IMR-90 (cell line): ENCODE measurements at regions not wholly inside any gene's neighbourhood (a gene's known extent, or its start where the extent isn't known, plus 50 kb on each side); places are given as distances from the start of the nearest gene placed in this dataset.
A peak's percentile ranks its signal among the peaks of the same experiment; 100 is the strongest.

Source experiments
- ATAC-seq: fragments of 200-7000 bp; cut with Tn5 transposase; 2 replicates; pipeline ENCODE4 v1.9.1; 2020; ENCODE audit warnings: low read depth, mild to moderate bottlenecking, moderate library complexity
- BruUV-seq: library from RNA; stranded (reverse); fragments of 400-500 nt; replicated peaks from 2 replicates; lab custom pipeline; 2021; lab: Mats Ljungman, UMichigan
- CTCF ChIA-PET: fragments of 300-600 bp; formaldehyde crosslinking; extraction: SDS; loops from one replicate; lab custom pipeline; 2021; ENCODE audit warnings: antibody characterized with exemption; lab: Yijun Ruan, JAX
- POLR2A ChIA-PET: fragments of 300-600 bp; sonication (Branson Sonifier 250); formaldehyde crosslinking; loops from one replicate; lab custom pipeline; 2022; ENCODE audit warnings: antibody characterized with exemption; ENCODE audit not compliant: unreplicated experiment; lab: Charles Lee
- DNase-seq: peaks from one replicate; pipeline ENCODE4 v3.0.0; 2013
- H2AFZ ChIP-seq: replicated peaks from 2 replicates; pipeline ENCODE3; 2013; ENCODE audit warnings: low read length, mild to moderate bottlenecking; ENCODE audit not compliant: poor library complexity
- H2AK5ac ChIP-seq: 2 replicates; pipeline ENCODE4 v1.6.1; 2013; ENCODE audit warnings: low read depth, low read length, inconsistent platforms
- H2AK9ac ChIP-seq: replicated peaks from 2 replicates; pipeline ENCODE3; 2013; ENCODE audit warnings: mild to moderate bottlenecking, low read depth, low read length, moderate library complexity; ENCODE audit not compliant: poor library complexity
- H2BK120ac ChIP-seq: 2 replicates; pipeline ENCODE4 v1.6.1; 2013; ENCODE audit warnings: low read depth, low read length, inconsistent platforms
- H2BK15ac ChIP-seq: 3 replicates; pipeline ENCODE4 v1.6.1; 2013; ENCODE audit warnings: low read depth, low read length, inconsistent platforms
- H2BK20ac ChIP-seq: 2 replicates; pipeline ENCODE4 v1.6.1; 2013; ENCODE audit warnings: low read depth, mild to moderate bottlenecking, inconsistent platforms, low read length, moderate library complexity
- H2BK5ac ChIP-seq: 2 replicates; pipeline ENCODE4 v1.6.1; 2013; ENCODE audit warnings: mild to moderate bottlenecking, low read depth, low read length, inconsistent platforms; ENCODE audit not compliant: poor library complexity, severe bottlenecking
- H3K14ac ChIP-seq: replicated peaks from 2 replicates; pipeline ENCODE4 v1.6.1; 2013; ENCODE audit warnings: low read depth, low read length, inconsistent platforms
- H3K18ac ChIP-seq: 2 replicates; pipeline ENCODE4 v1.6.1; 2013; ENCODE audit warnings: low read depth, low read length, control low read depth
- H3K23ac ChIP-seq: 2 replicates; pipeline ENCODE4 v1.6.1; 2013; ENCODE audit warnings: low read depth, low read length, inconsistent platforms
- H3K27ac ChIP-seq: 2 replicates; pipeline ENCODE4 v1.5.1; 2013; ENCODE audit warnings: mild to moderate bottlenecking, control low read depth, low read length; ENCODE audit not compliant: insufficient read depth
- H3K27me3 ChIP-seq: 2 replicates; pipeline ENCODE4 v1.6.1; 2013; ENCODE audit warnings: low read length; ENCODE audit not compliant: control insufficient read depth, insufficient read depth
- H3K36me3 ChIP-seq: 2 replicates; pipeline ENCODE4 v1.6.1; 2013; ENCODE audit warnings: low read length, mixed read lengths; ENCODE audit not compliant: control insufficient read depth, insufficient read depth
- H3K4ac ChIP-seq: 2 replicates; pipeline ENCODE4 v1.6.1; 2013; ENCODE audit warnings: low read depth, low read length, inconsistent platforms
- H3K4me1 ChIP-seq: 2 replicates; pipeline ENCODE4 v1.6.1; 2013; ENCODE audit warnings: low read length, mixed read lengths; ENCODE audit not compliant: control insufficient read depth, insufficient read depth
- H3K4me2 ChIP-seq: 2 replicates; pipeline ENCODE4 v1.6.1; 2013; ENCODE audit warnings: low read depth, mild to moderate bottlenecking, control low read depth, low read length, moderate library complexity
- H3K4me3 ChIP-seq: 2 replicates; pipeline ENCODE4 v1.5.1; 2013; ENCODE audit warnings: low read depth, mild to moderate bottlenecking, control low read depth, low read length, moderate library complexity; ENCODE audit not compliant: insufficient read depth
- H3K56ac ChIP-seq: 2 replicates; pipeline ENCODE4 v1.6.1; 2013; ENCODE audit warnings: low read length, inconsistent platforms; ENCODE audit not compliant: insufficient read depth; ENCODE audit errors: extremely low read depth
- H3K79me1 ChIP-seq, 2 experiments: 2 replicates each; pipeline ENCODE4 v1.6.1; 2013; ENCODE audit warnings: low read length in 2 of 2, inconsistent platforms in 1 of 2, low read depth in 1 of 2
- H3K9ac ChIP-seq: 2 replicates; pipeline ENCODE4 v1.6.1; 2013; ENCODE audit warnings: low read depth, low read length, control low read depth
- H3K9me1 ChIP-seq: 2 replicates; pipeline ENCODE4 v1.6.1; 2013; ENCODE audit warnings: low read length, inconsistent platforms; ENCODE audit not compliant: insufficient read depth
- H3K9me3 ChIP-seq: 2 replicates; pipeline ENCODE4 v1.6.1; 2013; ENCODE audit warnings: low read length; ENCODE audit not compliant: control insufficient read depth, insufficient read depth
- H4K20me1 ChIP-seq: 2 replicates; pipeline ENCODE4 v1.6.1; 2013; ENCODE audit warnings: low read length, inconsistent platforms; ENCODE audit not compliant: insufficient read depth
- H4K5ac ChIP-seq: 2 replicates; pipeline ENCODE4 v1.6.1; 2013; ENCODE audit warnings: mild to moderate bottlenecking, low read depth, low read length, control low read depth
- H4K8ac ChIP-seq, 2 experiments: 2 replicates each; pipeline ENCODE4 v1.6.1; 2013; ENCODE audit warnings: low read depth in 2 of 2, low read length in 2 of 2, control low read depth in 1 of 2, inconsistent platforms in 1 of 2
- H4K91ac ChIP-seq: 2 replicates; pipeline ENCODE4 v1.6.1; 2013; ENCODE audit warnings: low read depth, low read length, inconsistent platforms; ENCODE audit not compliant: insufficient read depth
- BHLHE40 ChIP-seq: fragments of 150-350 bp; IDR thresholded peaks from 2 replicates; pipeline ENCODE4 v1.6.1; 2016; ENCODE audit warnings: mild to moderate bottlenecking, low read depth, low read length
- CEBPB ChIP-seq: IDR thresholded peaks from 2 replicates; pipeline ENCODE4 v1.6.1; 2012; ENCODE audit warnings: low read depth, low read length, improper control_type of control experiment
- FOS ChIP-seq: fragments of 150-350 bp; IDR thresholded peaks from 2 replicates; pipeline ENCODE4 v1.6.1; 2016; ENCODE audit warnings: low read depth, low read length
- MAFK ChIP-seq: IDR thresholded peaks from 2 replicates; pipeline ENCODE4 v1.6.1; 2012; ENCODE audit warnings: low read depth, low read length, improper control_type of control experiment
- MAZ ChIP-seq: IDR thresholded peaks from 2 replicates; pipeline ENCODE4 v1.6.1; 2012; ENCODE audit warnings: low read depth, mild to moderate bottlenecking, low read length, improper control_type of control experiment, moderate library complexity, borderline replicate concordance
- MXI1 ChIP-seq: IDR thresholded peaks from 2 replicates; pipeline ENCODE4 v1.6.1; 2012; ENCODE audit warnings: low read depth, mild to moderate bottlenecking, low read length, moderate library complexity, borderline replicate concordance
- NFE2L2 ChIP-seq: fragments of 150-350 bp; IDR thresholded peaks from 2 replicates; pipeline ENCODE4 v1.6.1; 2016; ENCODE audit warnings: low read depth, mild to moderate bottlenecking, low read length
- POLR2A ChIP-seq: IDR thresholded peaks from 2 replicates; pipeline ENCODE4 v1.6.1; 2012; ENCODE audit warnings: mild to moderate bottlenecking, low read depth, low read length
- RAD21 ChIP-seq: IDR thresholded peaks from 2 replicates; pipeline ENCODE4 v1.6.1; 2012; ENCODE audit warnings: low read length, improper control_type of control experiment
- RCOR1 ChIP-seq: IDR thresholded peaks from 2 replicates; pipeline ENCODE4 v1.6.1; 2012; ENCODE audit warnings: mild to moderate bottlenecking, low read length, improper control_type of control experiment; ENCODE audit not compliant: insufficient replicate concordance
- RFX5 ChIP-seq: IDR thresholded peaks from 2 replicates; pipeline ENCODE4 v1.8.0; 2012; ENCODE audit warnings: low read depth, mild to moderate bottlenecking, low read length, moderate library complexity
- SMC3 ChIP-seq: fragments of 150-350 bp; IDR thresholded peaks from 2 replicates; pipeline ENCODE4 v1.6.1; 2016; ENCODE audit warnings: low read depth, mild to moderate bottlenecking, antibody characterized with exemption, low read length, moderate library complexity
- WGBS, 2 experiments: methylation state at CpG; one replicate each; pipeline versions ENCODE4 v1.1.5 to v1.1.7; 2013; ENCODE audit warnings: missing lambda C conversion rate in 2 of 2; ENCODE audit not compliant: insufficient read length in 1 of 2; ENCODE audit errors: extremely low coverage in 2 of 2; 5-methylcytosine and 5-hydroxymethylcytosine counted together
- dilution Hi-C: fragments of 300-500 bp; cut with HindIII; formaldehyde crosslinking; loops from one replicate; pipeline ENCODE4 v1.14.3; 2018; ENCODE audit warnings: low sequenced_read_pairs; ENCODE audit not compliant: unreplicated experiment
- in situ Hi-C: fragments of 300-500 bp; cut with MboI; formaldehyde crosslinking; loops from 3 replicates; pipeline ENCODE4 v1.14.3; 2019; ENCODE audit warnings: low sequenced_read_pairs, inconsistent platforms, mixed read lengths
- intact Hi-C: fragments of 100-400 bp; cut with micrococcal nuclease; formaldehyde crosslinking; loops from 2 replicates; pipeline ENCODE4 v1.10.0; 2022
- TF ChIP-seq, protein P1 (sequence below): fragments of 150-350 bp; IDR thresholded peaks from 2 replicates; pipeline ENCODE4 v1.6.1; 2017; ENCODE audit warnings: mild to moderate bottlenecking, antibody characterized with exemption, low read length, low read depth
- TF ChIP-seq, protein P2 (sequence below): fragments of 150-350 bp; IDR thresholded peaks from 2 replicates; pipeline ENCODE4 v1.6.1; 2016; ENCODE audit warnings: low read depth, mild to moderate bottlenecking, low read length, moderate library complexity, borderline replicate concordance
- TF ChIP-seq, protein P3 (sequence below): conservative IDR thresholded peaks from 2 replicates; pipeline ENCODE4 v1.5.1; 2012; ENCODE audit warnings: mild to moderate bottlenecking, low read depth, low read length, improper control_type of control experiment

GRCh38 chr6:140078561-140079125 is 704.2 kb upstream of the CITED2 start:
- in situ Hi-C loops = no loop called here

More at GRCh38 chr6:140078561-140079125, 704.2 kb upstream of the CITED2 start:
- dilution Hi-C loops = no loop called here
- H2BK20ac ChIP-seq = peak overlapping the region; percentile 52; the same call in 1 of the 2 replicates
- peak overlapping the region; percentile 51 for H3K4me2 ChIP-seq
- H2AK9ac ChIP-seq = no peak overlapping the region
- TF ChIP-seq, protein P1, sequence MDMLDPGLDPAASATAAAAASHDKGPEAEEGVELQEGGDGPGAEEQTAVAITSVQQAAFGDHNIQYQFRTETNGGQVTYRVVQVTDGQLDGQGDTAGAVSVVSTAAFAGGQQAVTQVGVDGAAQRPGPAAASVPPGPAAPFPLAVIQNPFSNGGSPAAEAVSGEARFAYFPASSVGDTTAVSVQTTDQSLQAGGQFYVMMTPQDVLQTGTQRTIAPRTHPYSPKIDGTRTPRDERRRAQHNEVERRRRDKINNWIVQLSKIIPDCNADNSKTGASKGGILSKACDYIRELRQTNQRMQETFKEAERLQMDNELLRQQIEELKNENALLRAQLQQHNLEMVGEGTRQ = no peak
- no peak for TF ChIP-seq POLR2A
- TF ChIP-seq, protein P2, sequence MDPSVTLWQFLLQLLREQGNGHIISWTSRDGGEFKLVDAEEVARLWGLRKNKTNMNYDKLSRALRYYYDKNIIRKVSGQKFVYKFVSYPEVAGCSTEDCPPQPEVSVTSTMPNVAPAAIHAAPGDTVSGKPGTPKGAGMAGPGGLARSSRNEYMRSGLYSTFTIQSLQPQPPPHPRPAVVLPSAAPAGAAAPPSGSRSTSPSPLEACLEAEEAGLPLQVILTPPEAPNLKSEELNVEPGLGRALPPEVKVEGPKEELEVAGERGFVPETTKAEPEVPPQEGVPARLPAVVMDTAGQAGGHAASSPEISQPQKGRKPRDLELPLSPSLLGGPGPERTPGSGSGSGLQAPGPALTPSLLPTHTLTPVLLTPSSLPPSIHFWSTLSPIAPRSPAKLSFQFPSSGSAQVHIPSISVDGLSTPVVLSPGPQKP = no peak
- no peak for TF ChIP-seq RCOR1
- TF ChIP-seq CEBPB = no peak
- TF ChIP-seq MAZ = no peak
- TF ChIP-seq BHLHE40 = no peak
- TF ChIP-seq RFX5 = no peak
- no peak for TF ChIP-seq FOS
- no peak for TF ChIP-seq MXI1
- TF ChIP-seq NFE2L2 = no peak
- TF ChIP-seq, protein P3, sequence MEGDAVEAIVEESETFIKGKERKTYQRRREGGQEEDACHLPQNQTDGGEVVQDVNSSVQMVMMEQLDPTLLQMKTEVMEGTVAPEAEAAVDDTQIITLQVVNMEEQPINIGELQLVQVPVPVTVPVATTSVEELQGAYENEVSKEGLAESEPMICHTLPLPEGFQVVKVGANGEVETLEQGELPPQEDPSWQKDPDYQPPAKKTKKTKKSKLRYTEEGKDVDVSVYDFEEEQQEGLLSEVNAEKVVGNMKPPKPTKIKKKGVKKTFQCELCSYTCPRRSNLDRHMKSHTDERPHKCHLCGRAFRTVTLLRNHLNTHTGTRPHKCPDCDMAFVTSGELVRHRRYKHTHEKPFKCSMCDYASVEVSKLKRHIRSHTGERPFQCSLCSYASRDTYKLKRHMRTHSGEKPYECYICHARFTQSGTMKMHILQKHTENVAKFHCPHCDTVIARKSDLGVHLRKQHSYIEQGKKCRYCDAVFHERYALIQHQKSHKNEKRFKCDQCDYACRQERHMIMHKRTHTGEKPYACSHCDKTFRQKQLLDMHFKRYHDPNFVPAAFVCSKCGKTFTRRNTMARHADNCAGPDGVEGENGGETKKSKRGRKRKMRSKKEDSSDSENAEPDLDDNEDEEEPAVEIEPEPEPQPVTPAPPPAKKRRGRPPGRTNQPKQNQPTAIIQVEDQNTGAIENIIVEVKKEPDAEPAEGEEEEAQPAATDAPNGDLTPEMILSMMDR = no peak
- no peak for TF ChIP-seq RAD21
- no peak for TF ChIP-seq MAFK
- no peak for TF ChIP-seq SMC3
- no peak overlapping the region for H3K4me3 ChIP-seq
- H3K4me1 ChIP-seq = peaks cover 11% of the 10 kb centered on the region
- DNase-seq (peak; percentile 92), ATAC-seq (peak; percentile 86)
- peaks cover 4% of the 10 kb centered on the region for H3K9me1 ChIP-seq
- no peaks in the 10 kb centered on the region; a peak in 1 of 4 replicates for H3K79me1 ChIP-seq
- no peak overlapping the region for H3K14ac ChIP-seq
- H2AK5ac ChIP-seq = no peak overlapping the region
- peak overlapping the region; percentile 85 for H2BK120ac ChIP-seq
- no peak overlapping the region; the same call in 2 of the 3 replicates for H2BK15ac ChIP-seq
- peak overlapping the region; percentile 92 for H2BK5ac ChIP-seq
- H3K36me3 ChIP-seq = no peaks in the 10 kb centered on the region
- no CpG with 5 or more reads among the region's 3 CpGs for WGBS, 2 experiments
- no peak overlapping the region for H3K9ac ChIP-seq
- BruUV-seq = no TSS peak
- H3K27ac ChIP-seq = peak overlapping the region; percentile 55; the same call in 1 of the 2 replicates
- H3K27me3 ChIP-seq = no peaks in the 10 kb centered on the region
- H3K9me3 ChIP-seq = no peaks in the 10 kb centered on the region
- H3K56ac ChIP-seq = no peak overlapping the region
- 0 out of 2 replicates have a peak overlapping the region, but pooled peaks have one; percentile 21 for H3K18ac ChIP-seq
- intact Hi-C loops = loop anchor here (5.0 kb wide), 1 partner anchor 459 kb away; no protein-coding TSS in a partner anchor
- H3K23ac ChIP-seq = no peak overlapping the region; the same call in 1 of the 2 replicates
- H2AFZ ChIP-seq = no peak overlapping the region
- ChIA-PET POLR2A (interaction anchor here (0.6 kb wide), 2 partner anchors 312 to 460 kb away, joined by 3 read pairs; no protein-coding TSS in a partner anchor), CTCF (interaction anchor here (0.6 to 1.2 kb wide), 5 partner anchors 19 to 1080 kb away, joined by 3 to 4 read pairs (median 3); no protein-coding TSS in a partner anchor)
- H4K91ac ChIP-seq = peak overlapping the region; percentile 7; the same call in 1 of the 2 replicates
- H4K5ac ChIP-seq = no peak overlapping the region
- H4K8ac ChIP-seq = peak overlapping the region; percentile 34 to 87; a peak in 3 of 4 replicates
- no peaks in the 10 kb centered on the region for H4K20me1 ChIP-seq
- H3K4ac ChIP-seq = no peak overlapping the region; the same call in 1 of the 2 replicates
